ENCODE measurements at regions not wholly inside any gene's neighbourhood (a gene's known extent, or its start where the extent isn't known, plus 50 kb on each side); places are given as distances from the start of the nearest gene placed in this dataset.

DNA sequence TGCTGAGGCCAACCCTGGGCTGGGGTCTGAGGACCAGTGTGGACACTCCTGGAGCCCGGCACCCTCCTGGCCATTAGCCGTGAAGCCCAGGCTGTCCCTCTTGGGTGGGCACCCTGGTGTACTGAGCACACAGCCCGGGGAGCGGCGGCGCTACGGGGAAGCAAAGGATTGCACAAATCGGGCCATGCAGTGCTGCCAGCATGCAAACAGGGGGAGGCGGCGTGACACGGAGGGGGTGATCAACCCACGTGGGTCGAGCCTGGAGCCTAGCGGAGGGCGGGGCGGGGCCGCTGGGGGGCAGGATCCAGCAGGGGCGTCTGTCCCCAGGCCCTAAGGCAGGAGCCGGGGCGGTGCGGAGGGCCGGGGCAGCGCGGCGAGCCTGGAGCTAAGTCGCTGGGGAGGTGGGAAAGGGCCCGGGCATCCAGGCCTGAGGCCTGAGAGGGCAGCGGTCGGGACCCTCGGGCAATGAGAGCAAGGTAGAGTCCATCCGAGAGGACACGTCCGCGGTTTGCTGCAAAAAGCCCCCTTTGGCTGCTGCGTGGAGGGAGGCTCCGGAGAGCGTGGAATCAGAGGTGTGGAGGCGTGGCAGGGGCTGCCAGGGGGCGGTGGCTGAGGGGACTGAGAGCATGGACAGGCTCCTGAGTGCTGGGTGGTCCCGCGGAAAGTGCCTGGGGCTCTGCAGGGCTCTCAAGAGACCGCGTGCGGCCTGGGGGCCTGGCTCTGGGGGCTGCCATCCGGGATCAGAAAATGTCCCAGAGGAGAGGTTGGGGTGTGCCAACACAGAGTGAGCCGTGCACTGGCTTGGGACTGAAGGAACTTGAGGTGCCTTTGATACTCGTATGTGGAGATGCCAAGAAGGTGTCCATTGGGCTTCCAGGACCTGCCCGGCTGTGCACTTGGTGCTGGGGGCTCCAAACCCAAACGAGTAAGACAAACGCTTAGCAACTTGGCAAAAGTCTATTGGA, 94.2 kb downstream of the BARX1 start:
- TF ChIP-seq, protein P1, sequence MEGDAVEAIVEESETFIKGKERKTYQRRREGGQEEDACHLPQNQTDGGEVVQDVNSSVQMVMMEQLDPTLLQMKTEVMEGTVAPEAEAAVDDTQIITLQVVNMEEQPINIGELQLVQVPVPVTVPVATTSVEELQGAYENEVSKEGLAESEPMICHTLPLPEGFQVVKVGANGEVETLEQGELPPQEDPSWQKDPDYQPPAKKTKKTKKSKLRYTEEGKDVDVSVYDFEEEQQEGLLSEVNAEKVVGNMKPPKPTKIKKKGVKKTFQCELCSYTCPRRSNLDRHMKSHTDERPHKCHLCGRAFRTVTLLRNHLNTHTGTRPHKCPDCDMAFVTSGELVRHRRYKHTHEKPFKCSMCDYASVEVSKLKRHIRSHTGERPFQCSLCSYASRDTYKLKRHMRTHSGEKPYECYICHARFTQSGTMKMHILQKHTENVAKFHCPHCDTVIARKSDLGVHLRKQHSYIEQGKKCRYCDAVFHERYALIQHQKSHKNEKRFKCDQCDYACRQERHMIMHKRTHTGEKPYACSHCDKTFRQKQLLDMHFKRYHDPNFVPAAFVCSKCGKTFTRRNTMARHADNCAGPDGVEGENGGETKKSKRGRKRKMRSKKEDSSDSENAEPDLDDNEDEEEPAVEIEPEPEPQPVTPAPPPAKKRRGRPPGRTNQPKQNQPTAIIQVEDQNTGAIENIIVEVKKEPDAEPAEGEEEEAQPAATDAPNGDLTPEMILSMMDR (IDR thresholded peaks at IDR 0.05), result no peak
- TF ChIP-seq POLR2A (IDR thresholded peaks at IDR 0.05), result no peak
- DNase-seq, result no peak
- Histone ChIP-seq H3K27me3 (peaks cover 5% of the 10 kb centered on the region), H3K36me3 (no peaks in the 10 kb centered on the region), H3K4me1 (no peaks in the 10 kb centered on the region), H3K9me3 (no peaks in the 10 kb centered on the region), H3K27ac (no peak overlapping the region), H3K4me3 (replicated peaks in 1 of 3) (no peak overlapping the region)
- 27 to 42% methylated on average over 15 to 30 of the region's 50 CpGs for WGBS, 2 donors
- intact Hi-C loops (cut with DNase I), result no loop called here

DNA sequence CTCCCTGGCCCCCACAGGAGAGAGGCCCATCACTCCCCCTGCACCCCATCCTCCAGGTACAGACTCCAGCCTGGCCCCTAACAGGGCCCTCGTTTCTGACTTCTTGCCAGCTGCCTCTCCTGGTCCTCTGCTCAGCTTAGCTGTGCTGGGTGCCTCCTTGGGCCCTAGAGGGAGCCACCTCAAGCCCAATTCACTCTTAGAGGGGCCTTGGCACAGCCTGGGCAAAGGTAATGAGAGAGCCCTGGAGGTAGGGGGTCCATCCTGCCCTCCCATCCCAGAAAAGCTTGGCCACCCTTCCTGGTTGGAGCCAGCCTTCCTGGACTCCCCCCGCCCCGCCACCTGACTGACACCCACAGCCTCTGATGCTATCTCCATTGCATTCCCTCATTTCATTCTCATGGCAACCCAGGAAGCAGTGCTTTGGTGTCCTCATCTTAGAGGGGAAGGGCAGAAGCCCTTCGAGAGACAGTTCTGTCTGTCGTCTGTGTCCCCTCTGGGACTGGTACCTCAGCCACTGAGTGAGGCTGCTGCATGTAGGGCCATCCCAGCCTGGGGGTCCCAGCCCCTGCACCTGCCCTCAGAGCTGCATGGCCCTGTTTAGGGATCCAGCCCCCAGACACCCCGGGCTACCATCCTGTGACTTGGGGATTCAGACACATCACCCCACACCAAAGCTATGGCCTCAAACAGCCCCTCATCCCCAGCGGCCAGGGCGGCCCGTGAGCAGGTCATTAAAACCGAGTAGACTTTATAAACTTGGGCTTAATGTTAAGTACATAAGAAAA, 95.5 kb downstream of the BARX1 start:
- H3K4me3 ChIP-seq (replicated peaks in 1 of 3), result no peak overlapping the region
- H3K27me3 ChIP-seq, result peaks cover 5% of the 10 kb centered on the region
- no peak for DNase-seq
- H3K4me1 ChIP-seq, result no peaks in the 10 kb centered on the region
- intact Hi-C loops (cut with DNase I), result no loop called here
- no peaks in the 10 kb centered on the region for H3K36me3 ChIP-seq
- no peak overlapping the region for H3K27ac ChIP-seq
- no peak for TF ChIP-seq POLR2A (IDR thresholded peaks at IDR 0.05)
- TF ChIP-seq, protein P1 (IDR thresholded peaks at IDR 0.05), result no peak
- WGBS, 2 donors, result 77 to 89% methylated on average over 10 of the region's 10 CpGs
- H3K9me3 ChIP-seq, result no peaks in the 10 kb centered on the region

GRCh38 chr9:93857528-93857927, 97.6 kb downstream of the BARX1 start:
- no peak overlapping the region for H3K27ac ChIP-seq
- intact Hi-C loops (cut with DNase I), result no loop called here
- peaks cover 5% of the 10 kb centered on the region for H3K27me3 ChIP-seq
- TF ChIP-seq, protein P1 (IDR thresholded peaks at IDR 0.05), result no peak
- TF ChIP-seq POLR2A (IDR thresholded peaks at IDR 0.05), result no peak
- H3K4me3 ChIP-seq (replicated peaks in 1 of 3), result no peak overlapping the region
- H3K36me3 ChIP-seq, result no peaks in the 10 kb centered on the region
- no peak for DNase-seq
- H3K4me1 ChIP-seq, result no peaks in the 10 kb centered on the region
- no peaks in the 10 kb centered on the region for H3K9me3 ChIP-seq

DNA sequence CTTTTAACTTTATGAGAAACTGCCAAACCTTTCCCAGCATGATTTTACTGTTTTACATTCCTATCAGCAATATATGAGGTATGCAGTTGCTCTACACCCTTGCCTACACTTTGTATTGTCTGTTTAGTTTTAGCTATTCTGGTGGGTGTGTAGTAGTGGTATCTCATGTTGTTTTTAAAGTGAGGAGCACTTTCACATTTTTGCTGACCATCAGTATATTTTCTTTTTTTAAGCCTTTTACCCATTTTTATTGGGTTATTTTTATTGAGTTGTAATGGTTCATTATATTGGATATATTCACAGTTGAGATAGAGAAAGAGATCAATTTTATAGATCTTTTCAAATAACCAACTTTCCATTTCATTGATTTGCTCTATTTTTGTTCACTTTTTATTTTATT, 102.4 kb downstream of the BARX1 start:
- Histone ChIP-seq H3K36me3 (no peaks in the 10 kb centered on the region), H3K9me3 (no peaks in the 10 kb centered on the region), H3K27ac (no peak overlapping the region), H3K4me1 (no peaks in the 10 kb centered on the region), H3K4me3 (replicated peaks in 1 of 3) (no peak overlapping the region), H3K27me3 (no peaks in the 10 kb centered on the region)
- no peak for DNase-seq
- TF ChIP-seq POLR2A (IDR thresholded peaks at IDR 0.05), result no peak
- TF ChIP-seq, protein P1 (IDR thresholded peaks at IDR 0.05), result no peak
- intact Hi-C loops (cut with DNase I), result no loop called here

DNA sequence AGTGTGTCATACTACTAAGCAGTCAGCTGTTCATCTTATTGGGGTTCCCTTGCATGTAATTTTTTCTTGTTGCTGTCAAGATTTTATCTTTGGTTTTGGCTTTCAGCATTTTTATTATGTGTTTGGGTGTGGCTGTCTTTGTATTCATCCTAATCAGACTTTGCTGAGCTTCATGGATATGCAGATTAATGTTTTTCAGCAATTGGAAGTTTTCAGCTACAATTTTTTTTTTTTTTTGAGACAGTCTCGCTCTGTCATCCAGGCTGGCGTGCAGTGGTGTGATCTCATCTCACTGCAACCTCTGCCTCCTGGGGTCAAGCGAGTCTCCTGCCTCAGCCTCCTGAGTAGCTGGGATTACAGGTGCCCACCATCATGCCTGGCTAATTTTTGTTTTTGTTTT, 108.8 kb downstream of the BARX1 start:
- no peak for TF ChIP-seq POLR2A (IDR thresholded peaks at IDR 0.05)
- TF ChIP-seq, protein P1 (IDR thresholded peaks at IDR 0.05), result no peak

More for the DNA sequence above, 108.8 kb downstream of the BARX1 start:
- H3K4me1 ChIP-seq, result no peaks in the 10 kb centered on the region
- intact Hi-C loops (cut with DNase I), result no loop called here
- no peak for DNase-seq
- H3K4me3 ChIP-seq (replicated peaks in 1 of 3), result no peak overlapping the region
- no peak overlapping the region for H3K27ac ChIP-seq
- 92 to 94% methylated on average over 3 of the region's 3 CpGs for WGBS, 2 donors
- no peaks in the 10 kb centered on the region for H3K36me3 ChIP-seq
- H3K27me3 ChIP-seq, result no peaks in the 10 kb centered on the region
- H3K9me3 ChIP-seq, result peaks cover 3% of the 10 kb centered on the region

Data from thyroid gland (tissue), 4 donors.